Mesendoderm (in vitro differentiated cells): ENCODE measurements at regions not wholly inside any gene's neighbourhood (a gene's known extent, or its start where the extent isn't known, plus 50 kb on each side); places are given as distances from the start of the nearest gene placed in this dataset.

Experiments
- DNase-seq: peaks from one replicate; pipeline ENCODE4 v3.0.0; 2013
- H2AK5ac ChIP-seq: 2 replicates; pipeline ENCODE4 v1.6.1; 2013; ENCODE audit warnings: low read length, inconsistent platforms
- H2BK120ac ChIP-seq: 2 replicates; pipeline ENCODE4 v1.6.1; 2013; ENCODE audit warnings: low read depth, mild to moderate bottlenecking, low read length, moderate library complexity, mixed read lengths
- H2BK15ac ChIP-seq: replicated peaks from 2 replicates; pipeline ENCODE4 v1.6.1; 2013; ENCODE audit warnings: low read depth, mild to moderate bottlenecking, moderate library complexity
- H2BK5ac ChIP-seq: 2 replicates; pipeline ENCODE4 v1.6.1; 2013; ENCODE audit warnings: low read length, inconsistent platforms
- H3K18ac ChIP-seq: 2 replicates; pipeline ENCODE4 v1.6.1; 2013; ENCODE audit warnings: mild to moderate bottlenecking, low read length, mixed read lengths
- H3K23ac ChIP-seq: one replicate; pipeline ENCODE4 v1.6.1; 2013; ENCODE audit warnings: low read length
- H3K27ac ChIP-seq: 2 replicates; pipeline ENCODE4 v1.5.1; 2013; ENCODE audit warnings: low read depth, mild to moderate bottlenecking, inconsistent platforms, low read length, moderate library complexity
- H3K27me3 ChIP-seq: 2 replicates; pipeline ENCODE4 v1.6.1; 2013; ENCODE audit warnings: low read length, control low read depth, mild to moderate bottlenecking, inconsistent platforms; ENCODE audit not compliant: insufficient read depth, poor library complexity
- H3K36me3 ChIP-seq: 2 replicates; pipeline ENCODE4 v1.6.1; 2013; ENCODE audit warnings: low read length, inconsistent platforms; ENCODE audit not compliant: control insufficient read depth, insufficient read depth
- H3K4ac ChIP-seq: one replicate; pipeline ENCODE4 v1.6.1; 2013; ENCODE audit warnings: low read depth, mild to moderate bottlenecking, low read length, moderate library complexity
- H3K4me1 ChIP-seq: 2 replicates; pipeline ENCODE4 v1.6.1; 2013; ENCODE audit warnings: low read depth, low read length, inconsistent platforms; ENCODE audit not compliant: control insufficient read depth
- H3K4me2 ChIP-seq: 2 replicates; pipeline ENCODE4 v1.6.1; 2013; ENCODE audit warnings: low read length
- H3K4me3 ChIP-seq: 2 replicates; pipeline ENCODE4 v1.5.1; 2013; ENCODE audit warnings: mild to moderate bottlenecking, low read length
- H3K56ac ChIP-seq: one replicate; pipeline ENCODE4 v1.6.1; 2013; ENCODE audit warnings: low read length
- H3K79me1 ChIP-seq: 2 replicates; pipeline ENCODE4 v1.6.1; 2013; ENCODE audit warnings: low read length, inconsistent platforms
- H3K79me2 ChIP-seq: 2 replicates; pipeline ENCODE4 v1.6.1; 2013; ENCODE audit warnings: mild to moderate bottlenecking, low read length; ENCODE audit not compliant: control insufficient read depth, insufficient read depth
- H3K9ac ChIP-seq: 2 replicates; pipeline ENCODE4 v1.6.1; 2013; ENCODE audit warnings: low read length, inconsistent platforms
- H4K5ac ChIP-seq: one replicate; pipeline ENCODE4 v1.6.1; 2013; ENCODE audit warnings: low read length
- H4K8ac ChIP-seq: one replicate; pipeline ENCODE4 v1.6.1; 2013; ENCODE audit warnings: low read depth, mild to moderate bottlenecking, control low read depth, low read length, moderate library complexity
- WGBS: extraction: QIAGEN DNeasy Blood & Tissue Kit; methylation state at CpG from one replicate; pipeline ENCODE4 v1.1.7; 2013; ENCODE audit warnings: low lambda C conversion rate, missing lambda C conversion rate; ENCODE audit not compliant: insufficient coverage; ENCODE audit errors: extremely low coverage; 5-methylcytosine and 5-hydroxymethylcytosine counted together

- WGBS, result no CpG with 5 or more reads among the region's 3 CpGs
- H4K8ac ChIP-seq, result no peak overlapping the region
- no peak overlapping the region for H3K27ac ChIP-seq
- no peak overlapping the region for H3K9ac ChIP-seq
- no peaks in the 10 kb centered on the region for H3K79me2 ChIP-seq
- no peaks in the 10 kb centered on the region for H3K36me3 ChIP-seq
- no peak overlapping the region for H3K4me2 ChIP-seq
- no peak overlapping the region for H2AK5ac ChIP-seq
- no peak overlapping the region for H2BK15ac ChIP-seq
- no peak for DNase-seq
- no peak overlapping the region for H3K56ac ChIP-seq
- H3K23ac ChIP-seq, result no peak overlapping the region
- no peak overlapping the region for H4K5ac ChIP-seq
- no peaks in the 10 kb centered on the region for H3K79me1 ChIP-seq
- H3K4me3 ChIP-seq, result no peak overlapping the region
- no peak overlapping the region for H3K4ac ChIP-seq
- H3K4me1 ChIP-seq, result no peaks in the 10 kb centered on the region
- no peak overlapping the region for H2BK120ac ChIP-seq
- H2BK5ac ChIP-seq, result no peak overlapping the region
- H3K27me3 ChIP-seq, result no peaks in the 10 kb centered on the region
- no peak overlapping the region for H3K18ac ChIP-seq
These were observed 360.7 kb downstream of the PCDH7 start for GRCh38 chr4:31080887-31081286.

GRCh38 chr4:31081366-31081765 lies 361.2 kb downstream of the PCDH7 start:
- H3K9ac ChIP-seq, result no peak overlapping the region
- no peak overlapping the region for H3K23ac ChIP-seq
- H4K8ac ChIP-seq, result no peak overlapping the region
- H3K36me3 ChIP-seq, result no peaks in the 10 kb centered on the region
- no peak overlapping the region for H2AK5ac ChIP-seq
- no peak overlapping the region for H3K4me3 ChIP-seq
- H4K5ac ChIP-seq, result no peak overlapping the region
- H3K79me1 ChIP-seq, result no peaks in the 10 kb centered on the region
- H3K27me3 ChIP-seq, result no peaks in the 10 kb centered on the region
- H2BK15ac ChIP-seq, result no peak overlapping the region
- H2BK120ac ChIP-seq, result no peak overlapping the region
- no peak overlapping the region for H3K4me2 ChIP-seq
- no peak overlapping the region for H3K4ac ChIP-seq
- no peak overlapping the region for H3K27ac ChIP-seq
- no peaks in the 10 kb centered on the region for H3K79me2 ChIP-seq
- H3K4me1 ChIP-seq, result no peaks in the 10 kb centered on the region
- no peak overlapping the region for H3K56ac ChIP-seq
- DNase-seq, result no peak
- H2BK5ac ChIP-seq, result no peak overlapping the region
- H3K18ac ChIP-seq, result no peak overlapping the region

GRCh38 chr4:31083456-31083855 lies 363.3 kb downstream of the PCDH7 start:
- no peak overlapping the region for H3K9ac ChIP-seq
- H3K79me1 ChIP-seq, result no peaks in the 10 kb centered on the region
- no peaks in the 10 kb centered on the region for H3K4me1 ChIP-seq
- no peak overlapping the region for H3K27ac ChIP-seq
- H3K4ac ChIP-seq, result no peak overlapping the region
- no peak overlapping the region for H3K4me2 ChIP-seq
- no peak overlapping the region for H3K18ac ChIP-seq
- H3K27me3 ChIP-seq, result no peaks in the 10 kb centered on the region
- H3K79me2 ChIP-seq, result no peaks in the 10 kb centered on the region
- H2BK15ac ChIP-seq, result no peak overlapping the region
- H4K8ac ChIP-seq, result no peak overlapping the region
- H4K5ac ChIP-seq, result no peak overlapping the region
- no peak for DNase-seq
- no peaks in the 10 kb centered on the region for H3K36me3 ChIP-seq
- H2BK5ac ChIP-seq, result no peak overlapping the region
- H2BK120ac ChIP-seq, result no peak overlapping the region
- no CpG with 5 or more reads among the region's 3 CpGs for WGBS
- H3K4me3 ChIP-seq, result no peak overlapping the region
- no peak overlapping the region for H3K23ac ChIP-seq
- no peak overlapping the region for H3K56ac ChIP-seq
- H2AK5ac ChIP-seq, result no peak overlapping the region

- no peak overlapping the region for H3K27ac ChIP-seq
- no peak overlapping the region for H3K23ac ChIP-seq
- no peak overlapping the region for H4K8ac ChIP-seq
- no peak overlapping the region for H3K4ac ChIP-seq
- no peak overlapping the region for H2BK15ac ChIP-seq
- no peaks in the 10 kb centered on the region for H3K79me2 ChIP-seq
- H3K27me3 ChIP-seq, result no peaks in the 10 kb centered on the region
- no peak overlapping the region for H3K18ac ChIP-seq
- no peak overlapping the region for H3K9ac ChIP-seq
- H2BK120ac ChIP-seq, result no peak overlapping the region
- DNase-seq, result no peak
- no peaks in the 10 kb centered on the region for H3K79me1 ChIP-seq
- no peak overlapping the region for H2BK5ac ChIP-seq
- WGBS, result no CpG with 5 or more reads among the region's 9 CpGs
- no peaks in the 10 kb centered on the region for H3K4me1 ChIP-seq
- H3K4me2 ChIP-seq, result no peak overlapping the region
- no peak overlapping the region for H3K4me3 ChIP-seq
- H4K5ac ChIP-seq, result no peak overlapping the region
- H3K56ac ChIP-seq, result no peak overlapping the region
- H3K36me3 ChIP-seq, result no peaks in the 10 kb centered on the region
- H2AK5ac ChIP-seq, result no peak overlapping the region
These were observed 364.7 kb downstream of the PCDH7 start for GRCh38 chr4:31084806-31085416.

GRCh38 chr4:31085689-31086088 lies 365.5 kb downstream of the PCDH7 start:
- H2BK5ac ChIP-seq, result no peak overlapping the region

GRCh38 chr4:31086756-31087330 lies 366.7 kb downstream of the PCDH7 start:
- H3K9ac ChIP-seq, result no peak overlapping the region
- no peak overlapping the region for H3K27ac ChIP-seq
- no peaks in the 10 kb centered on the region for H3K79me1 ChIP-seq
- no peaks in the 10 kb centered on the region for H3K79me2 ChIP-seq
- no peaks in the 10 kb centered on the region for H3K4me1 ChIP-seq
- no peak for DNase-seq
- H3K27me3 ChIP-seq, result no peaks in the 10 kb centered on the region
- H3K4me3 ChIP-seq, result no peak overlapping the region
- H3K23ac ChIP-seq, result no peak overlapping the region
- no peak overlapping the region for H3K4ac ChIP-seq
- H4K8ac ChIP-seq, result no peak overlapping the region
- no peak overlapping the region for H2AK5ac ChIP-seq
- H2BK5ac ChIP-seq, result no peak overlapping the region
- H3K18ac ChIP-seq, result no peak overlapping the region
- no peak overlapping the region for H3K4me2 ChIP-seq
- H2BK120ac ChIP-seq, result no peak overlapping the region
- H2BK15ac ChIP-seq, result no peak overlapping the region
- no peaks in the 10 kb centered on the region for H3K36me3 ChIP-seq
- no peak overlapping the region for H3K56ac ChIP-seq
- H4K5ac ChIP-seq, result no peak overlapping the region
- WGBS, result no CpG with 5 or more reads among the region's 3 CpGs

More at GRCh38 chr4:31085689-31086088, 365.5 kb downstream of the PCDH7 start:
- Histone ChIP-seq H2BK120ac (no peak overlapping the region), H3K79me1 (no peaks in the 10 kb centered on the region), H3K9ac (no peak overlapping the region), H3K4me3 (no peak overlapping the region), H3K4ac (no peak overlapping the region), H2AK5ac (no peak overlapping the region), H3K27me3 (no peaks in the 10 kb centered on the region), H3K23ac (no peak overlapping the region), H4K8ac (no peak overlapping the region), H3K56ac (no peak overlapping the region), H3K27ac (no peak overlapping the region), H3K4me1 (no peaks in the 10 kb centered on the region), H3K36me3 (no peaks in the 10 kb centered on the region), H3K18ac (no peak overlapping the region), H3K4me2 (no peak overlapping the region), H3K79me2 (no peaks in the 10 kb centered on the region), H2BK15ac (no peak overlapping the region), H4K5ac (no peak overlapping the region)
- DNase-seq, result no peak
